ENCODE measurements at regions not wholly inside any gene's neighbourhood (a gene's known extent, or its start where the extent isn't known, plus 50 kb on each side); places are given as distances from the start of the nearest gene placed in this dataset.

DNA sequence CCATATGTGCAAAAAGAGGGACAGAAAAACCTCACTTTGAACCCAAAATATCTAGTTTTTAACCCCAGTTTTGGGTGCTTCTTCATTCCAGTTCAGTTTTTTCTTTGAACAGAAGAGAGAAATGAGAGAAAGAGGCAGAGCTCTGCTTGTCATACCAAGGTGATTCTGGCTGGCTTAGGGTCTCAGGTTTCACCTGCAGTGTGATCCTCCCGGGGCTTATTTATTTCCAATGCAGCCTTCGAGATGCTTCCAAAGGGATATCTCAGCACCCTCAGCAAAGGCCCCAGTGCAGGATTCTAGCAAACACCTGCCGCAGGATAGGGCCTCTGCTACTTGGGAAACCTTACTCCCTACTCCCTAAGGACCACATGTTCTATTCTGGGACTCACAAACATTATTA lies 131.3 kb downstream of the WDR11 start:
- H3K4me3 ChIP-seq: no peak overlapping the region
- ATAC-seq (no peak), DNase-seq (no peak)
- intact Hi-C loops (cut with DNase I): no loop called here
- peaks cover 0 to 6% of the 10 kb centered on the region in 2 donors for H3K27me3 ChIP-seq
- no peaks in the 10 kb centered on the region for H3K36me3 ChIP-seq (replicated peaks in 1 of 2; ENCODE audit: insufficient read depth in 1 of 2, low read depth in 2 of 2)
- peak overlapping the region in 3 of 4 donors; percentile 2 to 81 (median 80) for H3K27ac ChIP-seq
- peaks cover 41% of the 10 kb centered on the region for H3K4me1 ChIP-seq
- WGBS, 2 donors: 43 to 67% methylated on average over 3 of the region's 3 CpGs
- TF ChIP-seq, protein P1, sequence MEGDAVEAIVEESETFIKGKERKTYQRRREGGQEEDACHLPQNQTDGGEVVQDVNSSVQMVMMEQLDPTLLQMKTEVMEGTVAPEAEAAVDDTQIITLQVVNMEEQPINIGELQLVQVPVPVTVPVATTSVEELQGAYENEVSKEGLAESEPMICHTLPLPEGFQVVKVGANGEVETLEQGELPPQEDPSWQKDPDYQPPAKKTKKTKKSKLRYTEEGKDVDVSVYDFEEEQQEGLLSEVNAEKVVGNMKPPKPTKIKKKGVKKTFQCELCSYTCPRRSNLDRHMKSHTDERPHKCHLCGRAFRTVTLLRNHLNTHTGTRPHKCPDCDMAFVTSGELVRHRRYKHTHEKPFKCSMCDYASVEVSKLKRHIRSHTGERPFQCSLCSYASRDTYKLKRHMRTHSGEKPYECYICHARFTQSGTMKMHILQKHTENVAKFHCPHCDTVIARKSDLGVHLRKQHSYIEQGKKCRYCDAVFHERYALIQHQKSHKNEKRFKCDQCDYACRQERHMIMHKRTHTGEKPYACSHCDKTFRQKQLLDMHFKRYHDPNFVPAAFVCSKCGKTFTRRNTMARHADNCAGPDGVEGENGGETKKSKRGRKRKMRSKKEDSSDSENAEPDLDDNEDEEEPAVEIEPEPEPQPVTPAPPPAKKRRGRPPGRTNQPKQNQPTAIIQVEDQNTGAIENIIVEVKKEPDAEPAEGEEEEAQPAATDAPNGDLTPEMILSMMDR (IDR thresholded peaks at IDR 0.05): no peak
- no peak for TF ChIP-seq POLR2A (IDR thresholded peaks at IDR 0.05)
- no peaks in the 10 kb centered on the region for H3K9me3 ChIP-seq

DNA sequence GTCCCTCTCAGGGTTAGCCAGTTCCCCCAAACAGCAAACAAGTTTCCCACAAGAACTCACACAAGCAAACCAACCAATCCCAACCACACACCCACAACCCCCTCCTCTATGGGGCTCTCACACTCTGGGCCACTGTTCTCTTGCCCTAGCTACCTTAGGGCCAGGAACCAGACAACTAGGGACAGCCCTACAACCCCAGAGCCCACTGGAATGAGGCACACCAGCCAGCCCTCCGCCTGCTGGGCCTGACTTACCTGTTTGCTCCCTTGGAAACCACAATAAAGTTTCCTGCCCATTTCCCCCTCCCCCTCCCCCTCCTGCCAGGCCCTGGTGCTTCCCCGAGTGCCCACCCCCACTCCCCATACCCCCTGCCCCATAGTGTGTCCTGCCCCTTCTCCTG lies 132.6 kb downstream of the WDR11 start:
- no peaks in the 10 kb centered on the region for H3K9me3 ChIP-seq
- H3K27me3 ChIP-seq: peaks cover 0 to 6% of the 10 kb centered on the region in 2 donors
- H3K4me1 ChIP-seq: peaks cover 39% of the 10 kb centered on the region
- ATAC-seq (no peak), DNase-seq (no peak)
- intact Hi-C loops (cut with DNase I): no loop called here
- no peak overlapping the region for H3K4me3 ChIP-seq
- peak overlapping the region in 3 of 4 donors; percentile 45 to 81 (median 48) for H3K27ac ChIP-seq
- no peaks in the 10 kb centered on the region for H3K36me3 ChIP-seq (replicated peaks in 1 of 2; ENCODE audit: insufficient read depth in 1 of 2, low read depth in 2 of 2)
- 41 to 61% methylated on average over 2 of the region's 2 CpGs for WGBS, 2 donors
- TF ChIP-seq POLR2A (IDR thresholded peaks at IDR 0.05): no peak
- TF ChIP-seq, protein P1 (IDR thresholded peaks at IDR 0.05): no peak

DNA sequence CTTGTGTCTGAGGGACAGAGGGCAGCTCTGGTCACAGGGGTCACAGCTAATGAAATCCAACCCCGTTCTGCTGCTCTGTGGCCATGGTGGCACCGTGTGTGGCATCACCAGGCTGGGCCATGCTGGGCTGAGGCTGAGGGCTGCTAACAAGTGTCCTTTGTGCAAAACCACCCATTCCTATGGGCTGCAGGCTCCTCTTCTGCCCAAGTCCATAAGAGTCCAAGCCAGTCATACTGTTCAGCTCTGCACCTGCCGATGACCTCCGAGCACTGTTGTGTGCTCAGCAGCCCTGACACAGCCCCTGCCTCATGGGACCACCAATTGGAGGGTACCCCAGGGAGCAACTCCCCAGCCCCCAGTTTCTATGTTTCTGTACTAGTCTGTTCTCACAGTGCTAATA lies 133.1 kb downstream of the WDR11 start:
- intact Hi-C loops (cut with DNase I): no loop called here
- Histone ChIP-seq H3K27ac (peak overlapping the region in 1 of 4 donors; percentile 48), H3K36me3 (replicated peaks in 1 of 2; ENCODE audit: insufficient read depth in 1 of 2, low read depth in 2 of 2) (no peaks in the 10 kb centered on the region), H3K4me1 (peaks cover 34% of the 10 kb centered on the region), H3K9me3 (peaks cover 0 to 5% (median 0%) of the 10 kb centered on the region in 3 donors), H3K27me3 (peaks cover 0 to under 1% of the 10 kb centered on the region in 2 donors), H3K4me3 (no peak overlapping the region)
- WGBS, 2 donors: 20 to 57% methylated on average over 2 to 4 of the region's 4 CpGs
- DNase-seq (no peak), ATAC-seq (no peak)
- TF ChIP-seq, protein P1 (IDR thresholded peaks at IDR 0.05): no peak
- TF ChIP-seq POLR2A (IDR thresholded peaks at IDR 0.05): no peak

DNA sequence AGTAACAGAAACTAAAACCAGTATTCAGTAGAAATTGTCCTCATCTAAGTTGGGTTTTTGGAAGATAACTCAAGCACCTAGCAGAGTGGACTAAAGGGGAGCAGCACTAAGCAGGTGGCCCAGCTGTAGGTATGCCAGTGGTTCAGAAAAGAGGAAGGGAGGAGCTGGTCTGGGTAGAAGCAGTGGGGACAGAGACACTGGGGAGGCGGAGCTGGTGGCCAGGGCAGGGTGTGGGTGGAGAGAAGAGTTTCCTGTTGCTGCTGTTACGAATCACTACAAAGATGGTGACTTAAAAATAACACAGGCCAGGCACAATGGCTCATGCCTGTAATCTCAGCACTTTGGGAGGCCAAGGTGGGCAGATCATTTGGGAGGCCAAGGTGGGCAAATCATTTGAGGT lies 136.2 kb downstream of the WDR11 start:
- ATAC-seq: no peak
- TF ChIP-seq POLR2A (IDR thresholded peaks at IDR 0.05): no peak
- TF ChIP-seq, protein P1 (IDR thresholded peaks at IDR 0.05): no peak
- DNase-seq: no peak
- WGBS, 2 donors: 59 to 76% methylated on average over 2 of the region's 2 CpGs
- H3K36me3 ChIP-seq (replicated peaks in 1 of 2; ENCODE audit: insufficient read depth in 1 of 2, low read depth in 2 of 2): no peaks in the 10 kb centered on the region
- intact Hi-C loops (cut with DNase I): no loop called here
- H3K4me1 ChIP-seq: peaks cover 11% of the 10 kb centered on the region
- no peak overlapping the region for H3K27ac ChIP-seq
- H3K9me3 ChIP-seq: peaks cover 0 to 12% (median 0%) of the 10 kb centered on the region in 3 donors
- no peaks in the 10 kb centered on the region for H3K27me3 ChIP-seq
- no peak overlapping the region for H3K4me3 ChIP-seq

DNA sequence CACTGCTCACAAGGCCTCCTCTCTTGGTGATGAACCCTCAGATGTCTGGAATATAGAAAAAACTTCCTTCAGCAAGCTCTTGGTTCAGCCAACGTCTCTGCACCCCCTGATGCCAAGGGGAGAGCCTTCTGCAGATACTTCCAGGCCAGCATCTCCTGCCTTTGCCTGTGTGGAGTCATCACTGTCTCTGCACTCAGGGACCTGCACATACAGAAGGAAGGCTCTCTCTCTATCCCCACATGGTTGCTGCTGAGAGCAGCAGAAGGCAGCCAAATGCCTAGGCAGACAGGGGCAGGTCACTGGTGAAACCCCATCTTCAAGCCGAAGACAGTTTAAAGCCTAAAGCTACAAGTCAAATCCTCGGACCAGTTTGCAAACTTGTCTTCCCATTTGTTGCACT lies 137.6 kb downstream of the WDR11 start:
- 66 to 71% methylated on average over 3 of the region's 3 CpGs for WGBS, 2 donors
- peaks cover 0 to 12% (median 0%) of the 10 kb centered on the region in 3 donors for H3K9me3 ChIP-seq
- no peaks in the 10 kb centered on the region for H3K36me3 ChIP-seq (replicated peaks in 1 of 2; ENCODE audit: insufficient read depth in 1 of 2, low read depth in 2 of 2)
- intact Hi-C loops (cut with DNase I): no loop called here
- H3K4me3 ChIP-seq: no peak overlapping the region
- DNase-seq (no peak), ATAC-seq (no peak)
- no peaks in the 10 kb centered on the region for H3K27me3 ChIP-seq
- H3K27ac ChIP-seq: no peak overlapping the region
- H3K4me1 ChIP-seq: peaks cover under 1% of the 10 kb centered on the region
- TF ChIP-seq, protein P1 (IDR thresholded peaks at IDR 0.05): no peak
- TF ChIP-seq POLR2A (IDR thresholded peaks at IDR 0.05): no peak
